HG03196 (cell line): ENCODE measurements at regions not wholly inside any gene's neighbourhood (a gene's known extent, or its start where the extent isn't known, plus 50 kb on each side); places are given as distances from the start of the nearest gene placed in this dataset.
"Not testable (repeated sequence)": the region's sequence is repeated elsewhere in the genome, so short reads cannot be mapped to it uniquely, and the experiment has no call there.

Experiments used
- ATAC-seq: cut with Tn5 transposase; IDR thresholded peaks from one replicate; pipeline ENCODE4 v1.9.1; 2021; ENCODE audit not compliant: unreplicated experiment

GRCh38 chr3:153221748-153222162, 59.7 kb downstream of the RAP2B start:
- ATAC-seq, result peak; percentile 98

GRCh38 chr3:153226877-153227276, 64.9 kb downstream of the RAP2B start:
- ATAC-seq, result not testable (repeated sequence)

GRCh38 chr3:153230427-153230826, 68.4 kb downstream of the RAP2B start:
- not testable (repeated sequence) for ATAC-seq

DNA sequence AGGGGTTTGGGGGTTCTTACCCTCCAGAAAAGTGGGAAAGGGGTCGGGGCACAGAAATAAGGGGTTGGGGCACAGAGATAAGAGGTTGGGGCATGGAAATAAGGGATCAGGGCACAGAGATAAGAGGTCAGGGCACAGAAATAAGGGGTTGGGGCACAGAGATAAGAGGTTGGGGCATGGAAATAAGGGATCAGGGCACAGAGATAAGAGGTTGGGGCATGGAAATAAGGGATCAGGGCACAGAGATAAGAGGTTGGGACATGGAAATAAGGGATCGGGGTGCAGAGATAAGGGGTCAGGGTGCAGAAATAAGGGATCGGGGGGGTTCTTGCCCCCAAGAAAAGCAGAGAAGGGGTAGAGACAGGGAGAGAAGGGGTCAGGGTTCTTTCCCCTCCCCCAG, 69.2 kb downstream of the RAP2B start:
- not testable (repeated sequence) for ATAC-seq

- ATAC-seq, result not testable (repeated sequence)
These were observed 70.2 kb downstream of the RAP2B start for GRCh38 chr3:153232050-153232752.

- no peak for ATAC-seq
These were observed 70.8 kb downstream of the RAP2B start for GRCh38 chr3:153232851-153233271.

DNA sequence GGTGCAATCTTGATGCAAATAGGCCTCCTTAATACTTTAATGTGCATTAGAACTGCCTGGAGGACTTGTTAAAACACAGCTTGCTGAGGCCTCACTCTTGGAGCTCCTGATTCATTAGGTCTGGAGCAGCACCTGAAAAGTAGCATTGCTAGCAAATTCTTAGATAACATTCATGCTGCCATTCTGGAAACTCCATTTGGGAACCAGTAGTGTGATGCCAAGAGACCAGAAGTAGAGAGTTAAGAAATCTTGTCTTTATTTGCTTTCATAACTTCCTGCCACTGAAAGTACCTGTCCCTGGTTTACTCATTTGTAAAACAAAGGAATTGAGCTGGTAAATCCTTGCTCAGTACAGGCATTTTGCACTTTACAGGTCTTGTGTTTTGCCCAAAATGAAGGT, 72.0 kb downstream of the RAP2B start:
- no peak for ATAC-seq

DNA sequence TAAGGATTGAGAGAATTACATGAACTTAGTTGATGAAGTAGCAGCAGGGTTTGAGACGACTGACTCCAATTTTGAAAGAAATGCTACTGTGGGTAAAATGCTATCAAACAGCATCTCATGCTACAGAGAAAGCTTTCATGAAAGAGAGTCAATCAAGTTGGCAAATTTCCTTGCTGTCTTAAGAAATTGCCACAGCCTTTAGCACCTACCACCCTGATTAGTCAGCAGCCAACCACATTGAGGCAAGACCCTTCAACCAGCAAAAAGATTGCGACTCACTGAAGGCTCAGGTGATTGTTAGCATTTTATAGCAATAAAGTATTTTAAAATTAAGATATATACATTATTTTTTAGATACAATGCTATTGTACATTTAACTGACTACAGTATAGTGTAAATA, 80.9 kb downstream of the RAP2B start:
- no peak for ATAC-seq

- no peak for ATAC-seq
These were observed 82.9 kb downstream of the RAP2B start for GRCh38 chr3:153244961-153245360.

DNA sequence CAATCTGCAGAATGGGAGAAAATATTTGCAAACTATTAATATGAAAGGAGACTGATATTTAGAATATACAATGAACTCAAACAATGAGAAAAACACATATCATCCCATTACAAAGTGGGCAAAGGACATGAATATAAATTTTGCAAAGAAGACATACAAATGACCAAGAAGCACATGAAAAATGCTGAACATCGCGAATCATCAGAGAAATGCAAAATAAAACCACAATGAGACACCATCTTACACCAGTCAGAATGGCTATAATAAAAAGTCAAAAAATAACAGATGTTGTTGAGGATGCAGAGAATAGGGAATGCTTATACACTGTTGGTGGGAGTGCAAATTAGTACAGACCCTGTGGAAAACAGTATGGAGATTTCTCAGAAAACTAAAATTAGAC, 83.6 kb downstream of the RAP2B start:
- no peak for ATAC-seq

DNA sequence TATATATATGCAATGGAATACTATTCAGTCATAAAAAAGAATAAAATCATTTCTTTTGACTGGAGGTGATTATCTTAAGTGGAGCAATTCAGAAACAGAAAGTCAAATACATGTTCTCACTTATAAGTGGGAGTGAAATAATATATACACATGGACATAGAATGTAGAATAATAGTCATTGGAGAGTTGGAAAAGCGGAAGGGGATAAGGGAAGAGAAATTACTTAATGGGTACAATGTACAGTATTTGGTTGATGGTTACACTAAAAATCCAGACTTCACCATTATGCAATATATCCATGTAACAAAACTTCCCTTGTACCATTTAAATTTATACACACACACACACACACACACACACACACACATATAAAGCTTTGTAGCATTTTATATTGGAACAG, 84.3 kb downstream of the RAP2B start:
- no peak for ATAC-seq

- ATAC-seq, result no peak
These were observed 84.8 kb downstream of the RAP2B start for GRCh38 chr3:153246806-153247205.

DNA sequence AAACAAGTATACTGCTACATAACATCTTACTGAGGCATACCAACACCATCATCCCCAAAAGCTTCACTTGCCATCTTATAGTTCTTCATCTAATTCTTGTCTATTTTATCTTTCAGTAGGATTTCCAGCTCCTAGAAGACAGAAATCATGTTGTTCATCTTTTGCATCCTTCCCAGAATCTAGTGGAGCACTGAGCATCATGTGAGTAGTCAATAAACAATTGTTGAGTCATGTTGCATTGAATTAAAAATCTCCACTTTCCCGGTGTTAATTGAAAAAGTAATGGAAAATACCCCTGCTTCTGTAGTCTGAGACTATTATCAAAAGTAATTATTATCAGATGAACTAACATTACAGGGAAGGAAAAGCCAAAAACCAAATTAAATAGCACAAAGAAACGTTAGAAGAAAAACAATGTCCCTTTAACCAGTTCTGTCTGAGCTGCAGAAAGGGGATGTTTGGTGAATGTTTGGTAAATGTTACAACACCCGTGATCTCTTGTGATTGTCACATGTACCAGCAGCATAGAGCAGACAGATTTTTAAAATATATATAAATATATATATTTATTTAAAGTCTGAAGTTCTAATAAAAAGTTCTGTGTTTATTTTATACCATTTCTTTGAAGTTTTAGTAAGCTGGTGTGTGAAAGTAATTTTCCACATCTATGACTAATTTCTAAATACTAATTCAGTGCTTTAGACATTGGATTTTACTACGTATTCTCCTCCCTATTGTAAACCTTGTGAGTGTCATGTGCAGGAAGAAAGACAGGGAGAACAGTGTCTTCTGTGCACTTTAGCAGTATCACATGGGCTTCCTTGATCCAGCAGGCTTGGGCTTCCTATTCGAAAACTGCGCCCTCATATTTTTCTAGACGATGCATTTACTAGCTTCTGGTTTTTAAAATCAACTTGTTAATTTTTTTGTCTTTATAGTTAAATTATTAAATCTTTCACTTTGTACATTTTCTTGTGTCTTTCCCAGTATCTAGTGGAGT, 85.6 kb downstream of the RAP2B start:
- no peak for ATAC-seq

- ATAC-seq, result not testable (repeated sequence)
These were observed 86.8 kb downstream of the RAP2B start for GRCh38 chr3:153248835-153249234.

DNA sequence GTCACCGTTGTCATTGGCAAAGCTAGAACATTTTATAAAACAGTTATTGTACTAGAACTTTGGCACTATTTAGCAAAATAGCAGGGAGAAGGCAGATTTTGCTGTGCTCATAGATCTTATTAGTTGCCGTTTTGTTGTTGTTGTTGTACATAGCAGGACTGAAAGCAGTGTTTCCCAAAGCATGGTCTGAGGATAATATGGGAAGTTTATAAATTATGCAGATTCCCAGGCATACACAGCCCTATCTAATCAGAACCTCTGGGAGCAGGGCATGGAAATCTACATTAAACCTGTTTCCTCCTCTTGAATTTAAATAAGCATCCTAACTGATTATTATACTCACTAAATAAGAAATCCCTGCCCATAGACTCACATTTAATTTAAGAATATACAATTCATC, 87.9 kb downstream of the RAP2B start:
- no peak for ATAC-seq

- ATAC-seq, result no peak
These were observed 88.4 kb downstream of the RAP2B start for GRCh38 chr3:153250446-153250845.

GRCh38 chr3:153252963-153253362, 90.9 kb downstream of the RAP2B start:
- ATAC-seq, result no peak

DNA sequence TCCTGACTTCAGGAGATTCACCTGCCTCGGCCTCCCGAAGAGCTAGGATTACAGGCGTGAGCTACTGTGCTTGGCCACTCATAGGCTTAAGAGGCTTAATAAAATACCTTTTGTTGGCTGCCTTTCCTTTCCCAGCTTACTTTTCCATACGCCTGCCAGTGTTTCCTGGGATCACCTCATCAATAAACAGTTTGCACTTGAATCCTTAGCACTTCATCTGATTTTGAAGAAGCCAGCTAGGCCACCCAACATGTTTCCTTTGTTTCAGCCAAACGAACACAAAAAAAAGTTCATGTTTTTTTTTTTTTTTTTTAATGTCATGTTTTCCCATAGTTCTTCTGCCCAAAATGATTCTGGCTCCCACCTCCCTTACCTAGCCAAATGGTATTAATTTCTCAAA, 92.3 kb downstream of the RAP2B start:
- ATAC-seq, result no peak

DNA sequence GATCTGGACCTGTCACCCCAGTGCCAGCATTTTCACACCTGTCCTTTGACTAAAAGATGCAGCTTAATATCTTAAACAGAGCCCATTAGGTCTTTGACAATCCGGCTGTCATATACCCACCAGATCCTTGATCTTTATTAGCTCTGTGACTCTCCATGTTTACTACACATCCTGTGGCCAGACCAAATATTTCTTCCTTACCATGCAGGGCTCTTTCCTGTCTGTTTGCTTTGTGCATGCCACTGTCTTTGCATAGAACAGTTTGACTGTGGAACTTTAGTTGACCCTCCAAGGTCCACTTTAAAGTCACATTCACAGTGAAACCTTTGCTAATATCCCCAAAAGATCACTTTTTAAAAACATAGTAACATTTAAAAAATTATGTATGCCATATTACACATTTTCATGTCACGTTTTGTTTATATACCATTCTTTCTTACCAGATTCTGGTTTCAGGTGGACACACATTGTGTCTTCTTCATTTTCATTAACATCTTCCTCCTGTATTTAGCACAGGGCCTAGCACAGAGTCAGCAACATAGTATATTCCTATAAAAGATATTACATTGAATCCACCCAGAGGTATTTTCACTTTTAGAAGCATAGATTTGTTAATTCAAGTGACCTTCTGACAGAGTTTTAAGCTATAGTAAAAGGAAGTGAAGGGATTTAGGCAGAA, 95.8 kb downstream of the RAP2B start:
- no peak for ATAC-seq

- no peak for ATAC-seq
These were observed 97.9 kb downstream of the RAP2B start for GRCh38 chr3:153259956-153260355.

GRCh38 chr3:153260681-153261080, 98.7 kb downstream of the RAP2B start:
- no peak for ATAC-seq
